RKO (cell line): ENCODE measurements at regions not wholly inside any gene's neighbourhood (a gene's known extent, or its start where the extent isn't known, plus 50 kb on each side); places are given as distances from the start of the nearest gene placed in this dataset.

ENCODE experiments used
- DNase-seq: peaks from one replicate; pipeline ENCODE4 v3.0.0-alpha.2; 2016; ENCODE audit warnings: low spot score

GRCh38 chr10:124227055-124227975 lies 133.9 kb upstream of the CHST15 start:
- no peak for DNase-seq

GRCh38 chr10:124226271-124227054 lies 133.1 kb upstream of the CHST15 start:
- no peak for DNase-seq

GRCh38 chr10:124225467-124226270 lies 132.3 kb upstream of the CHST15 start:
- no peak for DNase-seq

GRCh38 chr10:124225029-124225466 lies 131.7 kb upstream of the CHST15 start:
- no peak for DNase-seq

GRCh38 chr10:124224331-124225028 lies 131.1 kb upstream of the CHST15 start:
- no peak for DNase-seq

GRCh38 chr10:124223711-124224085 lies 130.3 kb upstream of the CHST15 start:
- DNase-seq: no peak

GRCh38 chr10:124222988-124223710 lies 129.8 kb upstream of the CHST15 start:
- DNase-seq: no peak

- DNase-seq: no peak
Measured at GRCh38 chr10:124222318-124222987, 129.1 kb upstream of the CHST15 start.

GRCh38 chr10:124221356-124222317 lies 128.2 kb upstream of the CHST15 start:
- no peak for DNase-seq

GRCh38 chr10:124220971-124221355 lies 127.6 kb upstream of the CHST15 start:
- DNase-seq: no peak

GRCh38 chr10:124220547-124220946 lies 127.1 kb upstream of the CHST15 start:
- DNase-seq: no peak

- no peak for DNase-seq
Measured at GRCh38 chr10:124219655-124220054, 126.3 kb upstream of the CHST15 start.

GRCh38 chr10:124219062-124219461 lies 125.7 kb upstream of the CHST15 start:
- DNase-seq: no peak

- no peak for DNase-seq
Measured at GRCh38 chr10:124217906-124218804, 124.8 kb upstream of the CHST15 start.

- DNase-seq: no peak
Measured at GRCh38 chr10:124217031-124217430, 123.6 kb upstream of the CHST15 start.

- DNase-seq: no peak
Measured at GRCh38 chr10:124214610-124215375, 121.4 kb upstream of the CHST15 start.

- no peak for DNase-seq
Measured at GRCh38 chr10:124213899-124214510, 120.6 kb upstream of the CHST15 start.
